ENCODE measurements at regions not wholly inside any gene's neighbourhood (a gene's known extent, or its start where the extent isn't known, plus 50 kb on each side); places are given as distances from the start of the nearest gene placed in this dataset.
"Not testable (repeated sequence)": the region's sequence is repeated elsewhere in the genome, so short reads cannot be mapped to it uniquely, and the experiment has no call there.

DNA sequence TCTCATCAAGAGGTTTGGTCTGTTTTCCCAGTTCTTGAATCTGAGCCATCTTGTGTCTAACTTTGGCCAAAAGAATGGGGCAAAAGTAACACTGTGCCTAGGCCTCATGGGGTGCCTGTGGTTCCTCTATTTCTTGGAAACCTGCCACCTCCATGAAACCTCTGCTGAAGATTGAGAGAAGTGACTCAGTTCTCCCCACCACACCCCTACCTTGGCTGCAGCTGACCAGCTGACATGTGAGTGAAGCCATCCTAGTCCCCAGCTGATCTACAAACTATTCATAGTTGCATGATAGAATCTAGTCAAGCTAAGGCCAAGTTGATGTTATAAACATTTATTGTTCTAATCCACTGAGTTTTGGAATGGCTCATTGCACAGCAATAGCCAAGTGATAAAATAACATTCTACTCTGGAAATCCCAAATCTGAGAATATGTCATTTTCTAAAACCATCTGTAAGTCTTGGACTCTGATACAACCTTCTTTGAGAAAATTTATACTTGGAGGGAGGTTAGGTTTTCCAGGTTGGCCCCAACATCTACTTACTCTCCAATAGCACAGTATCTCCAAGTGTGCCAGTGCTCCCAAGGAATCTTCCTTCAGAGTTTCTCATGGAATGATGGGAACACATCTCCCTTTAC is 107.0 kb upstream of the SMLR1 start:
- no peak for DNase-seq

DNA sequence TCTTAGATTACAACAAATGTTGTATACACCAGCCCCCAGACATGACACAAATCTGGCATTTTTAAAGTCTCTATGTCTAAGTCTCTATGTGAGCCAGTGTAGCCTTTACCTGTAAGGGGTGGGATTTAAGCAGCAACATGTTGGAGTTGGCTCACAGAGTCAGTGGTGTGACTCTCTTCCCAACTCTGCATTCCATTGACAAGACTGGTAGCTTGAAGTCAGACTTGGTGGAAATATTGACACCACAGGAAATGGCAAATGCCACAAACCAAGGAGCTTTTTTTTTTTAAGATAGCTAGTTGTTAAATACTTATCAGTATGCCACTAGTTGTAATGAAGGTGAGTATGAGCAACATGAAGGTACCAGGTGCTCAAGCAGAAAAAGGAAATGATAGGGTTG is 103.1 kb upstream of the SMLR1 start:
- no peak for DNase-seq

DNA sequence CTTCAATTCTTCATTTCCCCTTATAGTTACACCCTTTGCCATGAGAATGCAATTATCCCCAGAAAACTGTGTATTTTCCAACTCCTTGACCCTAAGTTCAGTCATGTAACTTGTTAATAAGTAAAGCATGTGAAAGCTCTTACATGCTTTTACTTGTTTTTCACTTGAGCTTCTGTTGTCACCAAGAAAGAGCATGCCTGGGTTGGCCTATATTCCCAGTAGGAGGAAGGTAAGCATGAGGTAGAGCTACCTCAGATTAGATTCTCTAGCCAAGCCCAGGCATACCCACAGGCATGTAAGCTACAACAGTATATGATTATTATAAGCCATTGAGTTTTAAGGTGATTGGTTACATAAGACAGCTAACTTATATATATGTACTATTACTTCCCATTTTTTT is 101.7 kb upstream of the SMLR1 start:
- no peak for DNase-seq

GRCh38 chr6:130728064-130728463 is 99.1 kb upstream of the SMLR1 start:
- DNase-seq, result not testable (repeated sequence)

- DNase-seq, result no peak
Observed at GRCh38 chr6:130730600-130730999, 96.6 kb upstream of the SMLR1 start.

GRCh38 chr6:130734161-130734560 is 93.0 kb upstream of the SMLR1 start:
- no peak for DNase-seq

DNA sequence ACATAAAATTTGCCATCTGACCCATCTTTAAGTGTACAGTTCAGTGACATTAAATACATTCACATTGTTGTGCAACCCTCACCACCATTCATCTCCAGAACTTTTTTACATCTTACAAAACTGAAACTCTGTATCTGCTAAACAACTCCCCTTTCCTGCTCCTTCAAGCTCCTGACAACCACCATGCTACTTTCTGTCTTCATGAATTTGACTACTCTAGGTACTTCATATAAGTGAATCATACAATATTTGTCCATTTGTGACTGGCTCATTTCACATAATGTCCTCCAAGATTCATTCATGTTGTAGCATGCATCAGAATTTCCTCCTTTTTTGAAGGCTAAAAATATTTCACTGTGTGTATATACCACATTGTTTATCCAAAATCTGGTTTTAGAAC is 86.9 kb upstream of the SMLR1 start:
- DNase-seq, result no peak

- no peak for DNase-seq
Observed at GRCh38 chr6:130742131-130742681, 85.0 kb upstream of the SMLR1 start.

DNA sequence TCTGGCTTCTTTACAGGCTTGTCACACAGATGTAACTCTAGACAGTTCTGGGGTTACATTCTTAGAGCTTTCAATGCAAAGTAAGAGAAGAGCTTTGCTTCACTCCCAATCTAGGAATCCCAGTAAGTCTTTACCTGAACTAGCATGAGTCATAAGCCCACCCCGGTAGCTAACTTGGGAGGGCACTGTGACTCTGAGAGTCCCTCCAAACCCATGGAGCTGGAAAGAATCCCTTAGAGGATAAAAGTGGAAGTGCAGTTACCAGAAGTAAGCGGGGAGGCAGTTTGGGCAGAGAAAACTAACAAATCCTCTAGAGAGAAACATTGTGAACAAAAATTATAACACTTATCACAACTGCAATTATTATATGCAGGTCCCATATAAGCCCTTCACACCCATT is 84.0 kb upstream of the SMLR1 start:
- no peak for DNase-seq

- DNase-seq, result no peak
Observed at GRCh38 chr6:130744576-130745366, 82.4 kb upstream of the SMLR1 start.

DNA sequence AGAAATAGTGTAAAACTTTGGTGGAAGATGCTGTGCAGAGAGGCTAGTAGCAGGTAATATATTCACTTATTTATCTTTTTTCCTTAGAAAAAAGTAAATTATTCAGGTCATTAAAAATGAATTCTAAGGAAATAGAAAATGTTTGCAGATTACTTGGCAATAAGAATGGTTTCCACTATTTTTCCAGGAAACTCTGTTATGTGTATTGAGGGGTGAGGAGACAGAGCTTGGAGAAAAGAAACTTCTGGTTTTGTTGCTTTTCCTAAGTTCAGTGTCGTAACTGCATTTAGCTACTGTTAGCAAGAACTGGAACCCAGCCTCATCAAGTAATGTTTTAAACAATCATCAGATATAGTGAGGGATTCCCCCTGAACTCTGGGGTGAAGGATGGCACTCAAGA is 79.2 kb upstream of the SMLR1 start:
- DNase-seq, result no peak

DNA sequence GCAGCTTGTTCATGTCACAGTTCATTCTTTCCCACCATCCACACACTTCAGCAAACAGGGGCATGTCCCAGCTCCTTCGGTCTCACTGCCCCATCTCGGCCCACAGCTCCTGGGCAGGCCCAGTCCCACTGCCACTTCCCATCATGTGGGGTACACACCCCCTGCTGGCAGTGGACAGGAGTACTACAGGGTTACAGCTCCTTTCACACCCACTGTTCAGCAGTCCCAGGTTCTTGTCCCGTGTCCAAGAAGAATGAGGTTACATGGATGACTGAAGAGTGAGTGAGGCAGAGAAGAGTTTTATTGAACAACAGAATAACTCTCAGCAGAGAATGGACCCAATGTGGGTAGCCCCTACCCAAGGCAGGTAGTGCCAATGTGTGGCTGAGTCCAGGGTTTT is 77.8 kb upstream of the SMLR1 start:
- no peak for DNase-seq

GRCh38 chr6:130752267-130752666 is 74.9 kb upstream of the SMLR1 start:
- DNase-seq, result no peak

DNA sequence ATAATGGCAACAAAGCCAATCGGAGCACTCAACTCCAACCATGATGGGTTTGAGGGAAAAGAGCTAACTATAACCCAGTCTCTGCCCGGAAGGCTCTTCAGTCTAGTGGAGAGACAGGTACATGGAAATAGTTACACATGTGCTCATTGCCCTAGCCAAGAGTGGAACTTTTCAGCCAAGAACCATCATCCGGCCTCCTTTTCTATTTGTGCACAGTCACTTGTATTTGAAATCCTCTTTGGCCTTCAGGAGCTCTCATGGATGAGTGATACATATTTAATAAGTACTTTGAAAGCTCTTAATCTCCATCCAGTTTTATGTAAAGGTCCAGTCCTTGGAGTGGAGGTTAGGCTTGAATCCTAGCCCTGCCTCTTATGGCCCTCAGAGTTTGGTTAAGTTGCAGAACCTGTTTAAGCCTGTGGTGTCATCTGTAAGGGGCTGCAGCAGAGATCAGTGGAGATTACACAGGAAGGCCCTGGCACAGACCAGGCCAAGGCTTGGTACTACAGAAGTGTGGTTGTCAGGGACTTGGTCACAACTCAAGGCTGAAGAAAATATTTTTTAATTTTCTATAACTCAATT is 72.3 kb upstream of the SMLR1 start:
- no peak for DNase-seq

DNA sequence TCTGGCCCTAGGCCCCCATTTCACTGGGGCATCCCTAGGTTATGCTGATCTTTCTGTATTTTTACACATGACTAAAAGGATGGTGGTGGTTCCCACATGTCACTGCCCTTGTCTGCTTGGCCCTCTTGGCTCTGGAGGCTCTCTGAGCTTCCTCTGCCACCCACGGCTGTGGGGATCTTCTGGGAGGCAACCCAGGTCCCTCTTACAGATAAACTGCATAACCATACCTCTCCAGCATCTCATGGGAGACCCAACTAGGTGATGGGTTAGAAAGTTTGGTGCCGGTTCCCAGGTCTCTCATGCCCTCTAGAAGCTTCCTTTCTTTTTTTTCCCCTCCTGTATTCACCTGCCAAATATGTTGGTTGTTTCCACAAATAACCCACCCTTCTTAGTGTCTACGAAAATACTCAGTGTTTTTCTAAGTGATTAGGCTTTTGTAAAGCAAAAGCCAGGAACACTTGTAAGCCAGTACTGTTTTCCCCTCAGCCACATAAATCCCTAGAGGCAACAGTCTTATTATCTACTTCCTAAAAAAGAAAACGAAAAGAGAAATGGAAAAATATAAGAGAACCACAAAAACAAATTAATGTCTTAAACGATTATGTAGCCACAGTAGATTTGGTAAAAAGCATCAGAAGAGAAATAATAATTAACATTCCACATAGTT is 71.7 kb upstream of the SMLR1 start:
- DNase-seq, result no peak

DNA sequence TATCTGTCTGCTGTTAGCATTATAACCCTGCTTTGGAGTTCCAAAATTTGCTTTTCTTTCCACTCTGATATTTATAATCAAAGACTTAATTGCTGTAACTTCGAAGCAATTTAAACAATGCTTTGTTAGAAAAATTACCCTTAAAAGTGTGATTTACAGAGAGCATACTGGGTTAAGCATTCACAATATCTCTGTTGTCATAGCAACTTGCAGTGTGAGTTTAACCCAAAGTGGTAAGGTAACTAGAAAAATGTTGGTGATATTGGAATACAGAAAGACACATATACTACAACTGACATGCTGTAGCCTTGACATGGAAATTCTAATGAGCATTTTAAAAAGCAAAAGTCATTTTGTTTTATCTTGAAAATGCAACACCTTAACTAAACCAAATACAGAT is 70.4 kb upstream of the SMLR1 start:
- DNase-seq, result no peak

GRCh38 chr6:130758813-130759212 is 68.4 kb upstream of the SMLR1 start:
- DNase-seq, result no peak

- no peak for DNase-seq
Observed at GRCh38 chr6:130760006-130760405, 67.2 kb upstream of the SMLR1 start.

DNA sequence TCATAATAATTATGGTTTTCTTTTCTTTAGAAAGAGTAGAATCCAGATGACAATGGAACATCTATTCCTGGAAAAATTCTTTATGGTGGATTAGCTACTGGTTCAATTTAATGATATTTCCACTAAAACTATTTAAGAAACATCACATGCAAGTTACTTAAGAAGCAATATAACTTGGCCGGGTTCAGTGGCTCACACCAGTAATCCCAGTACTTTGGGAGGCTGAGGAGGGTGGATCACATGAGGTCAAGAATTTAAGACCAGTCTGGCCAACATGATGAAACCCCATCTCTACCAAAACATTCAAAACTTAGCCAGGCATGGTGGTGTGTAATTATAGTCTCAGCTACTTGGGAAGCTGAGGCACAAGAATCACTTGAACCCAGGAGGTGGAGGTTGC is 65.9 kb upstream of the SMLR1 start:
- no peak for DNase-seq

DNA sequence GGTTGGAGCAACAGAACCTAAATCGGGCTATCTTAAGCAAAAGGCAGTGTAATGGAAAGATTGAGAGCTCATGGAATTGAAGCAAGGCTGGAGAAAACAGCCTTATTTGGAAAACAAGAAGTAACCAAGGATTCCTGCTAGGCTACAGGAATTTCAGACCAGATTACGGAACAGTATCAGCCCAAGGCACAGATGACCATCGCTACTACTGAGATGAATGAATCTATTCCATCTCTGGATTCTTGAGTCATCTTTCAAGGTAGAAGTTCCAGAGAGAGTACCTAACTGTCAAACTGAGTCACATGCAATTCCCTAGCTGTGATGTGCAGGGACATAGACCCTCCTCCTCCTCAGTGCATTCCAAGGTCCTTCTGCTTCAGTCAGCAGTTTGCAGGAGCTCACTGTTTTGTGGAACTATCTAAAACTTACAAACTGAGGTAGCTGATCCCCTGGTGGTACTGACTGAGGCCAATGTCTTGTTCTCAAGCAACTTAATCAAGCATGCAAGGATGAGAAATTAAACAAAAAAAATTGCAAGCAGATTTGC is 62.0 kb upstream of the SMLR1 start:
- DNase-seq, result no peak

- DNase-seq, result no peak
Observed at GRCh38 chr6:130766239-130767144, 60.7 kb upstream of the SMLR1 start.

- DNase-seq, result no peak
Observed at GRCh38 chr6:130769861-130770260, 57.3 kb upstream of the SMLR1 start.
